ENCODE measurements at regions not wholly inside any gene's neighbourhood (a gene's known extent, or its start where the extent isn't known, plus 50 kb on each side); places are given as distances from the start of the nearest gene placed in this dataset.

DNA sequence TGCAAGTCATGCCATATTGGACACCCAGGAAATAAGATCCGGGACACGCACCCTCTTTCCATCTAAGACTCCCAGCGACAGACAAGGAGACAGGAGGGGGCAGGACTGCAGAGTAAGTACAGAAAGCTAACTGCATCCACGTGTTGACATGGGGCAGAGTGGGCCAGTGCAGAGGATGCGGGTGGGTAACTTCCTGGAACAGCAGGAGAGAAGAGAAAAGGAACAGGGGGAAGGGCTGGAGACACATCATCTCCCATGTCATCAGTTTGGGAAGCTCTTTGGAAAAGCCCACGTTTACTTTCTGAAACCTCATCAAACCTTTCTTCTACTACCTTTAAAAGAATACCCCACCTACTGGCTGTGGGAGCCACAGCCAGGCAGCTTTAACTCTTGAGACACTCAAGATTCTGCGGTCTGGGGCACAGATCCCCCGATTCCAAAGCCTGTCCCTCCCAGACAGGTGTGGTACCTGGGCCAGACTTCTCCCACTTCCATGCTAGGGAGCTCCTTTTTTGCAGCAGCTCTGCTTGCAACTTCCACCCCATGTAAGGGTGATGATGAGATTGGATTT lies 273.5 kb upstream of the RPL38 start:
- no peak overlapping the region for H3K9ac ChIP-seq (ENCODE audit: low read depth, low read length)
- no peaks in the 10 kb centered on the region for H3K36me3 ChIP-seq (ENCODE audit: control insufficient read depth, insufficient read depth, low read length)
- H3K27me3 ChIP-seq (ENCODE audit: control insufficient read depth, insufficient read depth, low read length), result no peaks in the 10 kb centered on the region
- no peaks in the 10 kb centered on the region for H3K9me3 ChIP-seq (ENCODE audit: control insufficient read depth, insufficient read depth, low read length)
- no peak overlapping the region for H3K4me3 ChIP-seq (ENCODE audit: low read depth, low read length)
- peaks cover 10% of the 10 kb centered on the region for H3K4me1 ChIP-seq (ENCODE audit: control insufficient read depth, insufficient read depth, low read length)
- H3K27ac ChIP-seq (ENCODE audit: low read depth, low read length), result no peak overlapping the region

DNA sequence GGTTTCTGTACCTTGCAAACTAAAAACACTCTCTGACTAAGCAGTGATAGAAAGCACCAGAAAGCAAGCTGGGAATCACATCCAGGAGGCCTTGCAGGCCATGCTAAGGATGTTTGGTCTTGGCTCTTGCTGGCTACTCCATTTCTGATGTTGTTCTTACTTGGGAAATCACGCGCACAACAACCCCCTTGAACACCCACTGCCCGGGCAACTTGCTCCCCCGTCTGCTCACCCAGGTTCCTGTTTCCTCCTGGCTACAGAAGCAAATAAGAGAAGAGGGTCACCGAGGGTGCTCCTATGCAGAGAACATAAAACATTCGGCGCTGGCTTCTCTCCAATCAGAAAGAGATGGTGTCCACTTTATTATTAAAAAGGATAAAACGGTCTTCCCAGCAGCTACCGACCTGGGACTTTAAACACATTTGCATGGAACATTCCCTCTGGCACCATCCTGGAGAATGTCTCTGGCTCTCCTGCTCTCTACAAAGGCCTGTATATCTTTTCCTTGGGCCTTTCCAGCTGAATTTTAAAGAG lies 271.2 kb upstream of the RPL38 start:
- no peaks in the 10 kb centered on the region for H3K9me3 ChIP-seq (ENCODE audit: control insufficient read depth, insufficient read depth, low read length)
- H3K4me1 ChIP-seq (ENCODE audit: control insufficient read depth, insufficient read depth, low read length), result peaks cover 10% of the 10 kb centered on the region
- H3K36me3 ChIP-seq (ENCODE audit: control insufficient read depth, insufficient read depth, low read length), result no peaks in the 10 kb centered on the region
- no peak overlapping the region for H3K4me3 ChIP-seq (ENCODE audit: low read depth, low read length)
- no peak overlapping the region for H3K9ac ChIP-seq (ENCODE audit: low read depth, low read length)
- H3K27ac ChIP-seq (ENCODE audit: low read depth, low read length), result no peak overlapping the region
- no peaks in the 10 kb centered on the region for H3K27me3 ChIP-seq (ENCODE audit: control insufficient read depth, insufficient read depth, low read length)

DNA sequence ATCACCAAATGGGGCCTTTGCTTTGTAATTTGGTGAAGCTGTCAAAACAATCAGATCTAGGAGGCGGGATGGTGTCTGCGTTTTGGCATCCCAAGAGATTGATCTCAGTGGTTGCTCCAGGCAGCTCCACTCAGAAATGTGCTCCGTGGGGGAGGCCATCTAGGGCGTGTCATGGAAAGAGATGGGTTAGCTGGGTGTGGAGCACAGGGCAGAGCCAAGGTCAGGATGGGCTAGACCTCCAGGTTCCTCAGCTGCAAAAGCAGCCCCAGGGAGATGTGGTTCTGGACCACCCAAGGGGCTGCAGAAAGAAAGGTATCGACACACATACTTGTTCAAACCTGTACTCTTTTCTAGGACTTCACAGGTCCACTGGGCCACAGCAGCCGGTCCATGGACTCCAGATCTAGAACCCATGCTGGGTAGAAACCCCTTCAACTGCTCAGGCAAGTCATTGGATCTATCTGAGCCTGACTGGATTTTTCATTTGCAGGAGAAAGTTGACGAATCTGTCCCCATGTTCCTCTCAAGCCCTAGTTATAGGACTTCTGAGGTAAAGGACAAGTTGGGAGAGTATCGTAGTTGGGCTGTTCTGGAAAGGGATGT lies 270.2 kb upstream of the RPL38 start:
- no peaks in the 10 kb centered on the region for H3K36me3 ChIP-seq (ENCODE audit: control insufficient read depth, insufficient read depth, low read length)
- H3K4me3 ChIP-seq (ENCODE audit: low read depth, low read length), result no peak overlapping the region
- no peak overlapping the region for H3K9ac ChIP-seq (ENCODE audit: low read depth, low read length)

DNA sequence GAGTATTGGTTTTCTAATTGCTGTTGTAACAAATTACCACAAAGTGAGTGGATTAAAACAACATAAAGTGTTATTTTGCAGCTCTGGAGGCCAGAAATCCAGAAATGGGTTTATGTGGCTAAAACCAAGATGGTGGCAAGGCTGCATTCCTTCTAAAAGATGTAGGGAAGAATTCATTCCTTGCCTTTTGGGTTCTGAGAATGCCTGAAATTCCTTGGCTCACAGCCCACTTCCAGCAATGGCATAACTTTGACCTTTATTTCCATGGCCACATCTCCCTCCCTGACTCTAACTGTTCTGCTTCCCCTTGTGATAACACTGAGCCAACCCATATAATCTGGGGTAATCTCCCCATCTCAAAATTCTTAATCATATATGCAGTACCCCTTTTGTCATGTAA lies 269.6 kb upstream of the RPL38 start:
- Histone ChIP-seq H3K27ac (ENCODE audit: low read depth, low read length) (no peak overlapping the region), H3K9ac (ENCODE audit: low read depth, low read length) (no peak overlapping the region), H3K4me1 (ENCODE audit: control insufficient read depth, insufficient read depth, low read length) (peaks cover 10% of the 10 kb centered on the region), H3K9me3 (ENCODE audit: control insufficient read depth, insufficient read depth, low read length) (no peaks in the 10 kb centered on the region), H3K27me3 (ENCODE audit: control insufficient read depth, insufficient read depth, low read length) (no peaks in the 10 kb centered on the region; the same call in 1 of the 2 replicates), H3K4me3 (ENCODE audit: low read depth, low read length) (no peak overlapping the region), H3K36me3 (ENCODE audit: control insufficient read depth, insufficient read depth, low read length) (no peaks in the 10 kb centered on the region)

More for the DNA sequence above, 270.2 kb upstream of the RPL38 start:
- H3K9me3 ChIP-seq (ENCODE audit: control insufficient read depth, insufficient read depth, low read length), result no peaks in the 10 kb centered on the region
- H3K27ac ChIP-seq (ENCODE audit: low read depth, low read length), result no peak overlapping the region
- peaks cover 10% of the 10 kb centered on the region for H3K4me1 ChIP-seq (ENCODE audit: control insufficient read depth, insufficient read depth, low read length)
- no peaks in the 10 kb centered on the region for H3K27me3 ChIP-seq (ENCODE audit: control insufficient read depth, insufficient read depth, low read length)

DNA sequence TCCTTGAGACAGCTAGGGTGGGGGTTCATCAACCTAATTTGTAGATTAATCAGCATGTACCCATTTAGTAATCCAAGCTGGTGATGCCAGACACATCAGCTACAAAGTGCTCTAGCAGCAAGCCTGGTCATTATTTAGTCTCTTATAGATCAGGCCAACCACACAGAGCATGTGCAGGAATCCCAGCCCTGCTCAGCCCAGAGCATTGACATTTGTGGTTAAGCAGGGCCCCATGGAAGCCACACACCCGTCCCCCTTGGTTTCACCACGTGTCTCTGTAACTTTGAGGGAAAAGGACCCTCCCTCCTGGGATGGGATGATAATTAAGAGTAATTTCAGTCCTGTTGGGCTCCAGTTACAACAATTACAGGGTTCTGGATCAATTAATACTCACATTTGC lies 268.8 kb upstream of the RPL38 start:
- H3K9ac ChIP-seq (ENCODE audit: low read depth, low read length), result no peak overlapping the region
- H3K4me1 ChIP-seq (ENCODE audit: control insufficient read depth, insufficient read depth, low read length), result peaks cover 9% of the 10 kb centered on the region
- H3K9me3 ChIP-seq (ENCODE audit: control insufficient read depth, insufficient read depth, low read length), result no peaks in the 10 kb centered on the region
- H3K36me3 ChIP-seq (ENCODE audit: control insufficient read depth, insufficient read depth, low read length), result no peaks in the 10 kb centered on the region
- H3K4me3 ChIP-seq (ENCODE audit: low read depth, low read length), result no peak overlapping the region
- H3K27me3 ChIP-seq (ENCODE audit: control insufficient read depth, insufficient read depth, low read length), result no peaks in the 10 kb centered on the region; the same call in 1 of the 2 replicates
- H3K27ac ChIP-seq (ENCODE audit: low read depth, low read length), result no peak overlapping the region

DNA sequence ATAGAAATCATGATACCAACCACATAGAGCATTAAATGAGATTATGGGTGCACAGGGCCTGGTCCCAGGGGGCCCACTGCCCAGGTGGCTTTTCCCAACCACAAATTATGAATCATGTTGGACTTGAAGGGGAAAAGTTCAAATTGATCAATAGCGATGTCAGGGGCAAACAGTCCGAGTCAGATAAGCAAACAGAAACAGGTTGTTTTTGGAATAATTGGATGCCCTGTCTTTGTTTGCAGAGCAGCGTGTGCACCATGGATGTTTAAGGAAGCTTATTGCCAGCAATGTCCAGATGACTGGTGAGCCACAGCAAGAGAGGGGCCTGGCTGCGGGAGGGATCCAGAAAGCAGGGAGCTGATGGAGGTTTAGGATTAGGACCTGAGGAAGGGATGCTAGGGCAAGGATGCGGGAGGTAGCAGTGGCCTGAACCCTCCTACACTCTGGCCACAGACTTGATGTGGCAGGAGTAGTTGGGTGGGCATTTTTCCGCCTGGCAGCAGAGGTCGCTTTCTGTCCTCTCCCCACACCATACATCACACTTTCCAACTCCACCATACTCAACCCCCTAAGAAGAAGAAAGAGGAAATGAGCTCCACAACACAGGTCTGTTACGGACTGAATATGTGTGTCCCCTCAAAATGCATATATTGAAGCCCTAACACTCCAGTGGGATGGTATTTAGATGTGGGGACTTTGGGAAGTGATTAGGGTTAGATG lies 266.4 kb upstream of the RPL38 start:
- H3K9ac ChIP-seq (ENCODE audit: low read depth, low read length), result no peak overlapping the region
- H3K27me3 ChIP-seq (ENCODE audit: control insufficient read depth, insufficient read depth, low read length), result no peaks in the 10 kb centered on the region; the same call in 1 of the 2 replicates
- H3K4me3 ChIP-seq (ENCODE audit: low read depth, low read length), result no peak overlapping the region
- H3K4me1 ChIP-seq (ENCODE audit: control insufficient read depth, insufficient read depth, low read length), result no peaks in the 10 kb centered on the region
- H3K9me3 ChIP-seq (ENCODE audit: control insufficient read depth, insufficient read depth, low read length), result no peaks in the 10 kb centered on the region
- H3K36me3 ChIP-seq (ENCODE audit: control insufficient read depth, insufficient read depth, low read length), result no peaks in the 10 kb centered on the region
- no peak overlapping the region for H3K27ac ChIP-seq (ENCODE audit: low read depth, low read length)

DNA sequence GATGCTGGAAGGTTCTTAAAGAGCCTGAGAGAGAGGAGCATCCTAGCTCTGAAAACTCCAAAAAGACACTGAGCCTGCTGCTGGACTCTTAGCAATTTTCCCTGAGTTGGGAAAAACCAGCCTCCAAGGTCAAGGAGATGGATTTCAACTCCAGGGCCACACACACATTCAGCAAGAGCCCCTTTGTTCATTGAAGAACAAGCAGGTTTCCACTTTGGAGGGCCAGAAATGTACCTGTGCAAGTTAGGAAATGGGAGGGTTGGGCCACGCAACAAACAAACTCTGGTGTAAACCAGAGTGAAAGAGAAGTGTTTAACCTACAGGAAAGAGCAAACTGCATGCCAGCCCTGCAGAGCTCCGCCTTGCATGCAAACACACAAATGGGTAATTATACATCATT lies 264.8 kb upstream of the RPL38 start:
- Histone ChIP-seq H3K9ac (ENCODE audit: low read depth, low read length) (no peak overlapping the region), H3K27ac (ENCODE audit: low read depth, low read length) (no peak overlapping the region), H3K27me3 (ENCODE audit: control insufficient read depth, insufficient read depth, low read length) (no peaks in the 10 kb centered on the region; the same call in 1 of the 2 replicates), H3K36me3 (ENCODE audit: control insufficient read depth, insufficient read depth, low read length) (no peaks in the 10 kb centered on the region), H3K9me3 (ENCODE audit: control insufficient read depth, insufficient read depth, low read length) (no peaks in the 10 kb centered on the region), H3K4me1 (ENCODE audit: control insufficient read depth, insufficient read depth, low read length) (no peaks in the 10 kb centered on the region), H3K4me3 (ENCODE audit: low read depth, low read length) (no peak overlapping the region)

DNA sequence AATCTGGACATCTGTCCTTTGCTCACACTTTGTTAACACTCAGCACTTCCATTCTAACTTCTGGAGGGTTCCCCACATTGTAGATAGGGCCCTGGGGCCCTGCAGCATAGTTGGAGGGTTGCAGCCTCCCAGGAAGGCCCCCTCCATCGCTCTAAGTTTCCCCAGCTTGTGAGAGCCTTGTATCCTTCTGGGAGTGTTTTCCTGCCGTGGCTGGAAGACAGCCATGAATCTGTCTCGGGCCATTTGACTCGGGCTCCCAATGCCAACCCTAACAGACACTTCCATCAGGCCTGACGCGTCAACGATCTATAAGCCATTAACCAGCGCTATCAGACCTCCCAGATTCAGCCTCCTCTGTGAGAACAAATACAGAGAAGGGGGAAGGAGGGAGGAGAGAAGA lies 263.7 kb upstream of the RPL38 start:
- H3K9ac ChIP-seq (ENCODE audit: low read depth, low read length), result no peak overlapping the region
- H3K27me3 ChIP-seq (ENCODE audit: control insufficient read depth, insufficient read depth, low read length), result no peaks in the 10 kb centered on the region; the same call in 1 of the 2 replicates
- H3K36me3 ChIP-seq (ENCODE audit: control insufficient read depth, insufficient read depth, low read length), result no peaks in the 10 kb centered on the region
- no peaks in the 10 kb centered on the region for H3K4me1 ChIP-seq (ENCODE audit: control insufficient read depth, insufficient read depth, low read length)
- no peak overlapping the region for H3K27ac ChIP-seq (ENCODE audit: low read depth, low read length)
- no peak overlapping the region for H3K4me3 ChIP-seq (ENCODE audit: low read depth, low read length)
- no peaks in the 10 kb centered on the region for H3K9me3 ChIP-seq (ENCODE audit: control insufficient read depth, insufficient read depth, low read length)

DNA sequence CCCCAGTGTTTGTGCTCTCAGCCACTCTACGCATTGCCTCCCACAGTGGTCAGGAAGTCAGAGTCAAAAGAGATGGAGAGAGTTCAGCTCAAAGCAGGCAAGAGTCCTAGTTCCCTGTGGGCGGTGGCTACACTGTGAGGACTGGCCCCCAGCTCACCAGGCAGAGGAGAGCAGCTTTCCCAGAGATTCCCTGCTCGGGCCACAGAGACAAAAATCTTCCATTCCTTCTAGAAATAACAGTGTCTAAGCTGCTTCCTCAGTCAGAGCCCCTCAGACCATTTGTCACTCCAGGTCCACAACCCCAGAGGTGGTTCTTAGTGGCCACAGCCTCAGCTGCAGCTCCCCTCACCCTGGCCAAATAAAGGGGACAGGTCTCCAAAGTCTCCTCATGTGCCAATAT lies 263.0 kb upstream of the RPL38 start:
- no peak overlapping the region for H3K27ac ChIP-seq (ENCODE audit: low read depth, low read length)
- H3K4me1 ChIP-seq (ENCODE audit: control insufficient read depth, insufficient read depth, low read length), result no peaks in the 10 kb centered on the region
- no peak overlapping the region for H3K4me3 ChIP-seq (ENCODE audit: low read depth, low read length)
- no peak overlapping the region for H3K9ac ChIP-seq (ENCODE audit: low read depth, low read length)
- no peaks in the 10 kb centered on the region for H3K36me3 ChIP-seq (ENCODE audit: control insufficient read depth, insufficient read depth, low read length)
- no peaks in the 10 kb centered on the region for H3K9me3 ChIP-seq (ENCODE audit: control insufficient read depth, insufficient read depth, low read length)
- H3K27me3 ChIP-seq (ENCODE audit: control insufficient read depth, insufficient read depth, low read length), result no peaks in the 10 kb centered on the region; the same call in 1 of the 2 replicates

DNA sequence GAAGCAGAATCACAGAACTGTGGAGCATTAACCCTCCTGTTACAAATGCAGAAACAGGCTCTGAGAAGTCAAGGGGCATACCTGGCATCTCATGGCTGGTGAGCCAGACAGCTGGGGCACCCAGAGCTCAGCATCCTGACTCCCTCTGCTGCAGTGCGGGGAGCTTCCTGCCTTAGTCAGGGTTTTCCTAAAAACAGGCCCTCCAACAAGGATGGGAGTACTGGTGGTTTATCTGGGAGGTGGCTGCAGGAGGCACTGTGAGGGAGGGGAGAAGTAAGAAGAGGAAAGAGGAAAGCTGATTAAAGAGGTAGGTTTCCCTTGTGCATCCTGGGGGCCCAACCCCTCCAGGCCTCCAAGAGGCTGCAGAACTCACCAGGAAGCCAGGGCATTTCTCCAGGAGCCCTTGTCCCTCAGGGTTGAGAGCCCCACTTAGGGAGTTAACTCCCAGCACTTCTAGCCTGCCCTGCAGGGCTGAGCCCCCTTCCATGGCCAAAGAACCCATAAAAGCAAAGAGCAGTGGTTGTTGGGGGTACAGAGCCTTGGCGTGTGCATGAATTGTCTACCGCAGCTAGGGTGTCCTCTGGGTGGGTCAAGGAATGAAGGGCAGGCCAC lies 261.5 kb upstream of the RPL38 start:
- no peaks in the 10 kb centered on the region for H3K9me3 ChIP-seq (ENCODE audit: control insufficient read depth, insufficient read depth, low read length)
- no peak overlapping the region for H3K9ac ChIP-seq (ENCODE audit: low read depth, low read length)

More for the DNA sequence above, 261.5 kb upstream of the RPL38 start:
- H3K27me3 ChIP-seq (ENCODE audit: control insufficient read depth, insufficient read depth, low read length), result no peaks in the 10 kb centered on the region; the same call in 1 of the 2 replicates
- no peaks in the 10 kb centered on the region for H3K36me3 ChIP-seq (ENCODE audit: control insufficient read depth, insufficient read depth, low read length)
- no peak overlapping the region for H3K27ac ChIP-seq (ENCODE audit: low read depth, low read length)
- H3K4me1 ChIP-seq (ENCODE audit: control insufficient read depth, insufficient read depth, low read length), result no peaks in the 10 kb centered on the region
- no peak overlapping the region for H3K4me3 ChIP-seq (ENCODE audit: low read depth, low read length)
